Osteoblast (primary cell): ENCODE measurements at regions not wholly inside any gene's neighbourhood (a gene's known extent, or its start where the extent isn't known, plus 50 kb on each side); places are given as distances from the start of the nearest gene placed in this dataset.

Experiments
- DNase-seq: peaks from one replicate; pipeline ENCODE4 v3.0.0; 2011; ENCODE audit warnings: low spot score, mixed read lengths; ENCODE audit not compliant: insufficient read length; ENCODE audit errors: missing footprints
- H2AFZ ChIP-seq: 2 replicates; pipeline ENCODE4 v1.6.0; 2011; ENCODE audit warnings: mild to moderate bottlenecking, low read length
- H3K27ac ChIP-seq: 2 replicates; pipeline ENCODE4 v1.5.1; 2011; ENCODE audit warnings: mild to moderate bottlenecking, low read depth, low read length, moderate library complexity
- H3K27me3 ChIP-seq: 2 replicates; pipeline ENCODE4 v1.6.0; 2012; ENCODE audit warnings: mild to moderate bottlenecking, control low read depth, inconsistent platforms, low read length, moderate library complexity; ENCODE audit not compliant: insufficient read depth
- H3K36me3 ChIP-seq: 2 replicates; pipeline ENCODE4 v1.5.1; 2011; ENCODE audit warnings: mild to moderate bottlenecking, low read length, control low read depth, moderate library complexity; ENCODE audit not compliant: insufficient read depth
- H3K4me1 ChIP-seq: 2 replicates; pipeline ENCODE4 v1.5.1; 2011; ENCODE audit warnings: mild to moderate bottlenecking, low read length, control low read depth, moderate library complexity; ENCODE audit not compliant: insufficient read depth
- H3K4me2 ChIP-seq: 2 replicates; pipeline ENCODE4 v1.6.0; 2011; ENCODE audit warnings: mild to moderate bottlenecking, low read length; ENCODE audit not compliant: insufficient read depth
- H3K4me3 ChIP-seq: fragments of 200-600 bp; sonication (generic); 3 replicates; pipeline ENCODE4 v1.5.1; 2012; ENCODE audit warnings: mild to moderate bottlenecking, low read length, inconsistent platforms; ENCODE audit not compliant: insufficient read depth
- H3K79me2 ChIP-seq: 2 replicates; pipeline ENCODE4 v1.6.0; 2012; ENCODE audit warnings: mild to moderate bottlenecking, low read length, control low read depth, inconsistent platforms; ENCODE audit not compliant: insufficient read depth
- H3K9me3 ChIP-seq: 2 replicates; pipeline ENCODE4 v1.5.1; 2011; ENCODE audit warnings: low read depth, low read length, control low read depth
- H4K20me1 ChIP-seq: 2 replicates; pipeline ENCODE4 v1.6.0; 2012; ENCODE audit warnings: mild to moderate bottlenecking, low read length, control low read depth; ENCODE audit not compliant: insufficient read depth
- CTCF ChIP-seq: IDR thresholded peaks from 2 replicates; pipeline ENCODE4 v1.5.1; 2011; ENCODE audit warnings: mild to moderate bottlenecking, low read depth, low read length, moderate library complexity; ENCODE audit errors: extremely low read depth

GRCh38 chr13:39877134-39877533 is 221.7 kb downstream of the COG6 start:
- no peaks in the 10 kb centered on the region for H3K79me2 ChIP-seq
- H2AFZ ChIP-seq, result no peak overlapping the region
- peak overlapping the region; percentile 70 for H3K27ac ChIP-seq
- peaks cover 24% of the 10 kb centered on the region for H3K4me1 ChIP-seq
- no peak overlapping the region for H3K4me2 ChIP-seq
- no peaks in the 10 kb centered on the region for H3K27me3 ChIP-seq
- H3K9me3 ChIP-seq, result no peaks in the 10 kb centered on the region
- no peak overlapping the region for H3K4me3 ChIP-seq
- no peaks in the 10 kb centered on the region for H3K36me3 ChIP-seq
- H4K20me1 ChIP-seq, result no peaks in the 10 kb centered on the region
- TF ChIP-seq CTCF, result no peak
- no peak for DNase-seq

GRCh38 chr13:39879286-39880035 is 224.0 kb downstream of the COG6 start:
- H3K4me1 ChIP-seq, result peaks cover 24% of the 10 kb centered on the region
- H2AFZ ChIP-seq, result no peak overlapping the region

GRCh38 chr13:39881383-39881782 is 225.9 kb downstream of the COG6 start:
- no peak overlapping the region for H3K27ac ChIP-seq
- no peaks in the 10 kb centered on the region for H3K36me3 ChIP-seq
- TF ChIP-seq CTCF, result no peak
- no peak overlapping the region for H2AFZ ChIP-seq
- H3K4me2 ChIP-seq, result no peak overlapping the region
- H4K20me1 ChIP-seq, result no peaks in the 10 kb centered on the region
- no peak overlapping the region for H3K4me3 ChIP-seq
- H3K9me3 ChIP-seq, result peaks cover 3% of the 10 kb centered on the region
- no peak for DNase-seq
- H3K27me3 ChIP-seq, result no peaks in the 10 kb centered on the region
- no peaks in the 10 kb centered on the region for H3K79me2 ChIP-seq
- H3K4me1 ChIP-seq, result peaks cover 11% of the 10 kb centered on the region

More at GRCh38 chr13:39879286-39880035, 224.0 kb downstream of the COG6 start:
- H3K27me3 ChIP-seq, result no peaks in the 10 kb centered on the region
- H3K36me3 ChIP-seq, result no peaks in the 10 kb centered on the region
- no peak for DNase-seq
- H3K4me2 ChIP-seq, result no peak overlapping the region
- no peak overlapping the region for H3K4me3 ChIP-seq
- no peak overlapping the region for H3K27ac ChIP-seq
- TF ChIP-seq CTCF, result no peak
- no peaks in the 10 kb centered on the region for H4K20me1 ChIP-seq
- H3K9me3 ChIP-seq, result peaks cover 3% of the 10 kb centered on the region
- H3K79me2 ChIP-seq, result no peaks in the 10 kb centered on the region

- DNase-seq, result no peak
- no peaks in the 10 kb centered on the region for H3K27me3 ChIP-seq
- peaks cover 6% of the 10 kb centered on the region for H3K4me1 ChIP-seq
- no peak overlapping the region for H3K4me3 ChIP-seq
- H4K20me1 ChIP-seq, result no peaks in the 10 kb centered on the region
- H3K36me3 ChIP-seq, result no peaks in the 10 kb centered on the region
- H3K79me2 ChIP-seq, result no peaks in the 10 kb centered on the region
- no peak for TF ChIP-seq CTCF
- no peak overlapping the region for H3K4me2 ChIP-seq
- peak overlapping the region; percentile 48 for H2AFZ ChIP-seq
- peaks cover 3% of the 10 kb centered on the region for H3K9me3 ChIP-seq
- H3K27ac ChIP-seq, result no peak overlapping the region
These were observed 226.4 kb downstream of the COG6 start for GRCh38 chr13:39881887-39882286.
